Caco-2 (cell line): ENCODE measurements at regions not wholly inside any gene's neighbourhood (a gene's known extent, or its start where the extent isn't known, plus 50 kb on each side); places are given as distances from the start of the nearest gene placed in this dataset.

Experiments used
- BruUV-seq: library from RNA; stranded (reverse); fragments of 400-500 nt; replicated peaks from 2 replicates; lab custom pipeline; 2021; lab: Mats Ljungman, UMichigan
- CTCF ChIA-PET: fragments of 300-600 bp; sonication (Branson Sonifier 250); formaldehyde crosslinking; loops from one replicate; lab custom pipeline; 2022; ENCODE audit warnings: antibody characterized with exemption; lab: Charles Lee
- POLR2A ChIA-PET: fragments of 300-600 bp; sonication (Branson Sonifier 250); formaldehyde crosslinking; loops from one replicate; lab custom pipeline; 2022; ENCODE audit warnings: antibody characterized with exemption; lab: Charles Lee
- DNase-seq, 2 experiments: peaks; one replicate each; pipeline versions ENCODE4 v3.0.0 to v3.0.0-alpha.2; 2020 to 2022
- H3K27me3 ChIP-seq: replicated peaks from 2 replicates; pipeline ENCODE4 v1.6.0; 2011; ENCODE audit warnings: low read length; ENCODE audit not compliant: control insufficient read depth, insufficient read depth
- H3K36me3 ChIP-seq: 2 replicates; pipeline ENCODE4 v1.5.1; 2011; ENCODE audit warnings: low read length; ENCODE audit not compliant: control insufficient read depth, insufficient read depth
- H3K4me1 ChIP-seq: fragments of 250-450 bp; sonication (Bioruptor Pico); 2 replicates; pipeline ENCODE4 v1.5.1; 2020; ENCODE audit warnings: mild to moderate bottlenecking
- H3K4me3 ChIP-seq: 2 replicates; pipeline ENCODE4 v1.5.1; 2011; ENCODE audit warnings: low read depth, mild to moderate bottlenecking, control low read depth, low read length
- H3K9me3 ChIP-seq: fragments of 250-450 bp; sonication (Bioruptor Pico); 2 replicates; pipeline ENCODE4 v1.5.1; 2020; ENCODE audit warnings: mild to moderate bottlenecking, moderate library complexity
- H3K27ac Mint-ChIP-seq: one replicate; pipeline ENCODE4 v1.8.0; 2022; ENCODE audit warnings: mixed read lengths; ENCODE audit not compliant: unreplicated experiment
- H3K27me3 Mint-ChIP-seq: one replicate; pipeline ENCODE4 v1.8.0; 2022; ENCODE audit warnings: mixed read lengths; ENCODE audit not compliant: insufficient read depth, unreplicated experiment
- H3K36me3 Mint-ChIP-seq: one replicate; pipeline ENCODE4 v1.8.0; 2022; ENCODE audit warnings: mild to moderate bottlenecking, mixed read lengths; ENCODE audit not compliant: insufficient read depth, unreplicated experiment
- H3K4me1 Mint-ChIP-seq: one replicate; pipeline ENCODE4 v1.8.0; 2022; ENCODE audit warnings: low read depth, mixed read lengths; ENCODE audit not compliant: unreplicated experiment
- H3K4me3 Mint-ChIP-seq: one replicate; pipeline ENCODE4 v1.8.0; 2022; ENCODE audit warnings: mild to moderate bottlenecking, moderate library complexity, mixed read lengths; ENCODE audit not compliant: unreplicated experiment
- H3K9me3 Mint-ChIP-seq: one replicate; pipeline ENCODE4 v1.8.0; 2022; ENCODE audit warnings: mixed read lengths; ENCODE audit not compliant: unreplicated experiment
- intact Hi-C: fragments of 100-400 bp; cut with micrococcal nuclease; formaldehyde crosslinking; loops from one replicate; pipeline ENCODE4 v1.10.0; 2022; ENCODE audit not compliant: unreplicated experiment
- TF ChIP-seq, protein P1 (sequence below), 2 experiments: fragments of 200-600 bp in 1 of 2; IDR thresholded peaks; 1 replicate in 1 of 2; 2 replicates in 1 of 2; pipeline versions ENCODE4 v1.5.1 to v1.8.0; 2011 to 2022; ENCODE audit warnings: antibody characterized with exemption in 1 of 2, control low read depth in 1 of 2, inconsistent platforms in 1 of 2, low read depth in 1 of 2, low read length in 1 of 2, mild to moderate bottlenecking in 1 of 2, moderate library complexity in 1 of 2; ENCODE audit not compliant: insufficient read depth in 1 of 2, severe bottlenecking in 1 of 2, unreplicated experiment in 1 of 2

DNA sequence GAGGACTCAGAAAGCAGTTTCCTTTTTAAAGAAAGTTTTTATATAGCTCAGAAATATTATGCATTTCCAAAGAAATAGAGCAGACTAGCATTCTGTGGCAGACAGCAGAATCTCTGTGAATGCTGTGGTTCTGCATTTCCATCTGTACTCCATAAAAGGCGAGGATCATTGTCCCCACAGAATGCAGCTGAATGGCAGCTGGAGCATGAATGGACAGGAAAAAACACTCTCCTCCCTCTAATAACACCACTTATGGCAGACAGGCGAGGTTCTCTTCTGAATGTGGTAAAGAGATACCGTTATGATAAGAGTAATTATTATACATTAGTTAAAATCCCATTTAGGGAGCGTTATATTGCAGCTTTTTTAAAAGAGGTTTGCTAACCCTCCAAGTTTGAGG, 81.4 kb upstream of the WLS start:
- Mint-ChIP-seq H3K27ac (no peak overlapping the region), H3K9me3 (no peaks in the 10 kb centered on the region), H3K27me3 (peaks cover 3% of the 10 kb centered on the region), H3K4me3 (no peak overlapping the region), H3K36me3 (no peaks in the 10 kb centered on the region), H3K4me1 (no peaks in the 10 kb centered on the region)
- no peaks in the 10 kb centered on the region for H3K9me3 ChIP-seq
- POLR2A ChIA-PET = no interaction called here
- H3K4me1 ChIP-seq = no peaks in the 10 kb centered on the region
- CTCF ChIA-PET = no interaction called here
- BruUV-seq = no TSS peak
- H3K27me3 ChIP-seq = no peaks in the 10 kb centered on the region
- H3K4me3 ChIP-seq = no peak overlapping the region
- intact Hi-C loops = no loop called here
- no peaks in the 10 kb centered on the region for H3K36me3 ChIP-seq
- TF ChIP-seq, protein P1, sequence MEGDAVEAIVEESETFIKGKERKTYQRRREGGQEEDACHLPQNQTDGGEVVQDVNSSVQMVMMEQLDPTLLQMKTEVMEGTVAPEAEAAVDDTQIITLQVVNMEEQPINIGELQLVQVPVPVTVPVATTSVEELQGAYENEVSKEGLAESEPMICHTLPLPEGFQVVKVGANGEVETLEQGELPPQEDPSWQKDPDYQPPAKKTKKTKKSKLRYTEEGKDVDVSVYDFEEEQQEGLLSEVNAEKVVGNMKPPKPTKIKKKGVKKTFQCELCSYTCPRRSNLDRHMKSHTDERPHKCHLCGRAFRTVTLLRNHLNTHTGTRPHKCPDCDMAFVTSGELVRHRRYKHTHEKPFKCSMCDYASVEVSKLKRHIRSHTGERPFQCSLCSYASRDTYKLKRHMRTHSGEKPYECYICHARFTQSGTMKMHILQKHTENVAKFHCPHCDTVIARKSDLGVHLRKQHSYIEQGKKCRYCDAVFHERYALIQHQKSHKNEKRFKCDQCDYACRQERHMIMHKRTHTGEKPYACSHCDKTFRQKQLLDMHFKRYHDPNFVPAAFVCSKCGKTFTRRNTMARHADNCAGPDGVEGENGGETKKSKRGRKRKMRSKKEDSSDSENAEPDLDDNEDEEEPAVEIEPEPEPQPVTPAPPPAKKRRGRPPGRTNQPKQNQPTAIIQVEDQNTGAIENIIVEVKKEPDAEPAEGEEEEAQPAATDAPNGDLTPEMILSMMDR (IDR thresholded peaks at IDR 0.05; ENCODE audit: insufficient read depth in 1 of 2, low read depth in 1 of 2, low read length in 1 of 2, severe bottlenecking in 1 of 2, unreplicated experiment in 1 of 2) = no peak
- no peak for DNase-seq

DNA sequence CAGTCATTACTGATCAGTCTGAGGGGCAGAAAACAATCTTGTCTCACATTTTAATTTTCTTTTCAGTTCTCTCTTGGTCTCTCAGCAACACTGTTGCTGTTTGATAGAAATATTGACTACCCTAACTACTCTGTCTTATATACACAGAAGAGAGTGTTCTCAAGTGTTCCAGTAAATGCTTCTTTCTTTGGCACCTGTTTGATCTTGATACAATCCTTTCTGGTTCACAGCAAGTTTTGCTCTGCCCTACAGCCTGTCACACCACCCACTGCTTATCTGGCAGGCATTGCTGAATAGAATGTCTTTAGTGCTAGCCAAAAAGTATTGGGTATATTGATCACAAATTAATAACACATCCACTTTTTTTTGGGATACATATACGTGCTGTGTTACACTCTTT, 75.7 kb upstream of the WLS start:
- Mint-ChIP-seq H3K36me3 (no peaks in the 10 kb centered on the region), H3K9me3 (no peaks in the 10 kb centered on the region), H3K4me3 (no peak overlapping the region), H3K4me1 (no peaks in the 10 kb centered on the region), H3K27ac (no peak overlapping the region), H3K27me3 (peaks cover 3% of the 10 kb centered on the region)
- Histone ChIP-seq H3K9me3 (no peaks in the 10 kb centered on the region), H3K4me1 (no peaks in the 10 kb centered on the region), H3K36me3 (no peaks in the 10 kb centered on the region), H3K27me3 (no peaks in the 10 kb centered on the region), H3K4me3 (no peak overlapping the region)
- no peak for DNase-seq
- intact Hi-C loops = no loop called here
- ChIA-PET CTCF (no interaction called here), POLR2A (no interaction called here)
- TF ChIP-seq, protein P1 (IDR thresholded peaks at IDR 0.05; ENCODE audit: insufficient read depth in 1 of 2, low read depth in 1 of 2, low read length in 1 of 2, severe bottlenecking in 1 of 2, unreplicated experiment in 1 of 2) = no peak
- BruUV-seq = no TSS peak

GRCh38 chr1:68307378-68307787, 75.1 kb upstream of the WLS start:
- peaks cover 3% of the 10 kb centered on the region for H3K27me3 Mint-ChIP-seq
- Histone ChIP-seq H3K27me3 (no peaks in the 10 kb centered on the region), H3K36me3 (no peaks in the 10 kb centered on the region), H3K4me1 (no peaks in the 10 kb centered on the region), H3K9me3 (no peaks in the 10 kb centered on the region), H3K4me3 (no peak overlapping the region)
- no peaks in the 10 kb centered on the region for H3K36me3 Mint-ChIP-seq
- ChIA-PET POLR2A (no interaction called here), CTCF (no interaction called here)
- H3K27ac Mint-ChIP-seq = no peak overlapping the region
- intact Hi-C loops = no loop called here
- no peaks in the 10 kb centered on the region for H3K9me3 Mint-ChIP-seq
- no peak for DNase-seq
- no peak overlapping the region for H3K4me3 Mint-ChIP-seq
- TF ChIP-seq, protein P1 (IDR thresholded peaks at IDR 0.05; ENCODE audit: insufficient read depth in 1 of 2, low read depth in 1 of 2, low read length in 1 of 2, severe bottlenecking in 1 of 2, unreplicated experiment in 1 of 2) = no peak
- BruUV-seq = no TSS peak
- H3K4me1 Mint-ChIP-seq = no peaks in the 10 kb centered on the region
